ENCODE measurements at regions not wholly inside any gene's neighbourhood (a gene's known extent, or its start where the extent isn't known, plus 50 kb on each side); places are given as distances from the start of the nearest gene placed in this dataset.
"Not testable (repeated sequence)": the region's sequence is repeated elsewhere in the genome, so short reads cannot be mapped to it uniquely, and the experiment has no call there.

GRCh38 chr5:158074597-158074991, 215.6 kb upstream of the CLINT1 start:
- FAIRE-seq, result no peak
- no peak for DNase-seq (ENCODE audit: low spot score)

GRCh38 chr5:158070859-158071258, 211.9 kb upstream of the CLINT1 start:
- FAIRE-seq, result no peak
- DNase-seq (ENCODE audit: low spot score), result no peak

GRCh38 chr5:158069838-158070237, 210.9 kb upstream of the CLINT1 start:
- no peak for FAIRE-seq
- DNase-seq (ENCODE audit: low spot score), result no peak

GRCh38 chr5:158068964-158069363, 210.0 kb upstream of the CLINT1 start:
- FAIRE-seq (no peak), DNase-seq (ENCODE audit: low spot score) (no peak)

GRCh38 chr5:158066076-158066475, 207.1 kb upstream of the CLINT1 start:
- FAIRE-seq (no peak), DNase-seq (ENCODE audit: low spot score) (no peak)

GRCh38 chr5:158064334-158065123, 205.6 kb upstream of the CLINT1 start:
- no peak for FAIRE-seq
- DNase-seq (ENCODE audit: low spot score), result no peak

- no peak for FAIRE-seq
- no peak for DNase-seq (ENCODE audit: low spot score)
These were observed 204.1 kb upstream of the CLINT1 start for GRCh38 chr5:158063052-158063451.

GRCh38 chr5:158061451-158061850, 202.5 kb upstream of the CLINT1 start:
- FAIRE-seq (no peak), DNase-seq (ENCODE audit: low spot score) (no peak)

GRCh38 chr5:158060212-158060611, 201.3 kb upstream of the CLINT1 start:
- DNase-seq (ENCODE audit: low spot score), result no peak
- no peak for FAIRE-seq

- DNase-seq (ENCODE audit: low spot score), result no peak
- no peak for FAIRE-seq
These were observed 199.5 kb upstream of the CLINT1 start for GRCh38 chr5:158058208-158059120.

GRCh38 chr5:158056130-158056825, 197.3 kb upstream of the CLINT1 start:
- FAIRE-seq, result no peak
- no peak for DNase-seq (ENCODE audit: low spot score)

- FAIRE-seq, result no peak
- DNase-seq (ENCODE audit: low spot score), result no peak
These were observed 196.2 kb upstream of the CLINT1 start for GRCh38 chr5:158055111-158055501.

- DNase-seq (ENCODE audit: low spot score) (no peak), FAIRE-seq (no peak)
These were observed 195.5 kb upstream of the CLINT1 start for GRCh38 chr5:158054223-158055110.

GRCh38 chr5:158051036-158051435, 192.1 kb upstream of the CLINT1 start:
- no peak for FAIRE-seq
- DNase-seq (ENCODE audit: low spot score), result no peak

- no peak for FAIRE-seq
- no peak for DNase-seq (ENCODE audit: low spot score)
These were observed 191.5 kb upstream of the CLINT1 start for GRCh38 chr5:158050421-158050820.

- FAIRE-seq, result no peak
These were observed 190.5 kb upstream of the CLINT1 start for GRCh38 chr5:158049459-158049858.

GRCh38 chr5:158045696-158046095, 186.8 kb upstream of the CLINT1 start:
- DNase-seq (ENCODE audit: low spot score) (no peak), FAIRE-seq (no peak)

More at GRCh38 chr5:158049459-158049858, 190.5 kb upstream of the CLINT1 start:
- DNase-seq (ENCODE audit: low spot score), result no peak

- DNase-seq (ENCODE audit: low spot score) (no peak), FAIRE-seq (no peak)
These were observed 181.0 kb upstream of the CLINT1 start for GRCh38 chr5:158039911-158040347.

GRCh38 chr5:158039441-158039840, 180.5 kb upstream of the CLINT1 start:
- FAIRE-seq (no peak), DNase-seq (ENCODE audit: low spot score) (no peak)

GRCh38 chr5:158036983-158037595, 178.1 kb upstream of the CLINT1 start:
- not testable (repeated sequence) for DNase-seq (ENCODE audit: low spot score); FAIRE-seq

All from RCC 7860 (cell line).